HG02798 (cell line): ENCODE measurements at regions not wholly inside any gene's neighbourhood (a gene's known extent, or its start where the extent isn't known, plus 50 kb on each side); places are given as distances from the start of the nearest gene placed in this dataset.
A peak's percentile ranks its signal among the peaks of the same experiment; 100 is the strongest.

Experiments used
- ATAC-seq: cut with Tn5 transposase; IDR thresholded peaks from one replicate; pipeline ENCODE4 v1.9.1; 2021; ENCODE audit warnings: mild to moderate bottlenecking; ENCODE audit not compliant: unreplicated experiment, poor library complexity

GRCh38 chr7:25947669-25948516, 204.1 kb upstream of the NFE2L3 start:
- peak; percentile 31 for ATAC-seq

- no peak for ATAC-seq
These were observed 202.1 kb upstream of the NFE2L3 start for GRCh38 chr7:25949736-25950487.

GRCh38 chr7:25950488-25951413, 201.2 kb upstream of the NFE2L3 start:
- peak; percentile 82 for ATAC-seq

- ATAC-seq: peak; percentile 55
These were observed 200.4 kb upstream of the NFE2L3 start for GRCh38 chr7:25951414-25952260.

GRCh38 chr7:25952261-25953057, 199.5 kb upstream of the NFE2L3 start:
- no peak for ATAC-seq

GRCh38 chr7:25953859-25954258, 198.1 kb upstream of the NFE2L3 start:
- ATAC-seq: no peak

- no peak for ATAC-seq
These were observed 197.6 kb upstream of the NFE2L3 start for GRCh38 chr7:25954395-25954794.

- ATAC-seq: peak; percentile 38
These were observed 192.7 kb upstream of the NFE2L3 start for GRCh38 chr7:25959168-25959734.

GRCh38 chr7:25963733-25964132, 188.3 kb upstream of the NFE2L3 start:
- ATAC-seq: no peak

- peak; percentile 36 for ATAC-seq
These were observed 187.5 kb upstream of the NFE2L3 start for GRCh38 chr7:25964483-25964991.

GRCh38 chr7:25965405-25966123, 186.4 kb upstream of the NFE2L3 start:
- no peak for ATAC-seq

- ATAC-seq: no peak
These were observed 185.5 kb upstream of the NFE2L3 start for GRCh38 chr7:25966469-25966868.

- peak; percentile 23 for ATAC-seq
These were observed 184.5 kb upstream of the NFE2L3 start for GRCh38 chr7:25967278-25968204.

GRCh38 chr7:25968205-25968993, 183.6 kb upstream of the NFE2L3 start:
- ATAC-seq: peak; percentile 69

- ATAC-seq: no peak
These were observed 181.6 kb upstream of the NFE2L3 start for GRCh38 chr7:25970356-25970755.

GRCh38 chr7:25970911-25971310, 181.1 kb upstream of the NFE2L3 start:
- no peak for ATAC-seq
